Prostate gland (tissue), 2 donors: ENCODE measurements at regions not wholly inside any gene's neighbourhood (a gene's known extent, or its start where the extent isn't known, plus 50 kb on each side); places are given as distances from the start of the nearest gene placed in this dataset.

ENCODE experiments used
- DNase-seq: peaks from one replicate; pipeline ENCODE4 v3.0.0-alpha.2; 2019; ENCODE audit warnings: low spot score
- H3K27ac ChIP-seq, 2 donors: fragments of 200-600 bp; sonication (generic); 2 replicates each; pipeline ENCODE4 v1.5.1; 2017 to 2019
- H3K27me3 ChIP-seq: fragments of 200-600 bp; sonication (generic); replicated peaks from 2 replicates; pipeline ENCODE4 v1.5.1; 2019; ENCODE audit not compliant: insufficient read depth
- H3K36me3 ChIP-seq, 2 donors: fragments of 200-600 bp; sonication (generic); 1 replicate in 1 of 2; 2 replicates in 1 of 2; pipeline versions ENCODE4 v1.5.1 to v1.8.1; 2017 to 2019
- H3K4me1 ChIP-seq: fragments of 200-600 bp; sonication (generic); replicated peaks from 2 replicates; pipeline ENCODE4 v1.5.1; 2019
- H3K4me3 ChIP-seq, 2 donors: fragments of 200-600 bp; sonication (generic); 2 replicates each; pipeline ENCODE4 v1.5.1; 2017 to 2019
- H3K9me3 ChIP-seq: fragments of 200-600 bp; sonication (generic); 2 replicates; pipeline ENCODE4 v1.5.1; 2017
- POLR2A ChIP-seq: fragments of 450-650 bp; IDR thresholded peaks from one replicate; pipeline ENCODE4 v1.6.1; 2016; ENCODE audit warnings: antibody characterized with exemption, mild to moderate bottlenecking
- POLR2AphosphoS5 ChIP-seq: sonication (generic); formaldehyde crosslinking; IDR thresholded peaks from one replicate; pipeline ENCODE4 v1.6.1; 2017; ENCODE audit warnings: antibody characterized with exemption
- WGBS: methylation state at CpG from one replicate; pipeline ENCODE4 v1.1.5; 2018; 5-methylcytosine and 5-hydroxymethylcytosine counted together
- intact Hi-C: fragments of 100-400 bp; cut with DNase I; formaldehyde crosslinking; loops from one replicate; pipeline ENCODE4 v1.14.2; 2022
- TF ChIP-seq, protein P1 (sequence below), 4 experiments: fragments of 200-600 bp in 2 of 4; fragments of 450-650 bp in 2 of 4; sonication (generic) in 2 of 4; IDR thresholded peaks; 1 replicate in 3 of 4; 2 replicates in 1 of 4; pipeline ENCODE4 v1.5.1; 2016 to 2019; ENCODE audit warnings: antibody characterized with exemption in 4 of 4, mild to moderate bottlenecking in 2 of 4, moderate library complexity in 2 of 4

DNA sequence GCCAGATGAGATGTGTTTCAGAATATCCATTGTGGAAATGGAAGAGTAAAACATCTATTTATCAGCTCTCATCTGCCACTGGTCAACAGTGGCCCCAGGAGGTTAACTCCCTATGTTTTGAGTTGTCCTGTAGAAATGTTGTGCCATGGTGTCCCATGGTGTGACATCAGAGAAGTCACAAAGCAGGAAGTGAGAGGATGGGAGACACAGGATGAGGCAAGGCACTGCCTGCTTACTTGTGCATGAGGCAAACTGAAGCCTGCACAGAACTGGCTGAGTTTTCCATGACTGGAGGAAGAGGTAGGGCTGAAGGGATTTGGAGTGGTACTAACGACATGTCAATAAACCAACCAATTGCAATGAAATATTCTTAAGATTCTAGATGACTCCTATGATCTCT is 131.5 kb upstream of the ZNF644 start:
- TF ChIP-seq, protein P1, sequence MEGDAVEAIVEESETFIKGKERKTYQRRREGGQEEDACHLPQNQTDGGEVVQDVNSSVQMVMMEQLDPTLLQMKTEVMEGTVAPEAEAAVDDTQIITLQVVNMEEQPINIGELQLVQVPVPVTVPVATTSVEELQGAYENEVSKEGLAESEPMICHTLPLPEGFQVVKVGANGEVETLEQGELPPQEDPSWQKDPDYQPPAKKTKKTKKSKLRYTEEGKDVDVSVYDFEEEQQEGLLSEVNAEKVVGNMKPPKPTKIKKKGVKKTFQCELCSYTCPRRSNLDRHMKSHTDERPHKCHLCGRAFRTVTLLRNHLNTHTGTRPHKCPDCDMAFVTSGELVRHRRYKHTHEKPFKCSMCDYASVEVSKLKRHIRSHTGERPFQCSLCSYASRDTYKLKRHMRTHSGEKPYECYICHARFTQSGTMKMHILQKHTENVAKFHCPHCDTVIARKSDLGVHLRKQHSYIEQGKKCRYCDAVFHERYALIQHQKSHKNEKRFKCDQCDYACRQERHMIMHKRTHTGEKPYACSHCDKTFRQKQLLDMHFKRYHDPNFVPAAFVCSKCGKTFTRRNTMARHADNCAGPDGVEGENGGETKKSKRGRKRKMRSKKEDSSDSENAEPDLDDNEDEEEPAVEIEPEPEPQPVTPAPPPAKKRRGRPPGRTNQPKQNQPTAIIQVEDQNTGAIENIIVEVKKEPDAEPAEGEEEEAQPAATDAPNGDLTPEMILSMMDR (IDR thresholded peaks at IDR 0.05): no peak
- Histone ChIP-seq H3K27me3 (no peaks in the 10 kb centered on the region), H3K9me3 (no peaks in the 10 kb centered on the region), H3K4me1 (no peaks in the 10 kb centered on the region), H3K36me3 (no peaks in the 10 kb centered on the region), H3K27ac (no peak overlapping the region), H3K4me3 (no peak overlapping the region)
- intact Hi-C loops: no loop called here
- no peak for DNase-seq
- 86% methylated on average over 1 of the region's 1 CpG for WGBS

DNA sequence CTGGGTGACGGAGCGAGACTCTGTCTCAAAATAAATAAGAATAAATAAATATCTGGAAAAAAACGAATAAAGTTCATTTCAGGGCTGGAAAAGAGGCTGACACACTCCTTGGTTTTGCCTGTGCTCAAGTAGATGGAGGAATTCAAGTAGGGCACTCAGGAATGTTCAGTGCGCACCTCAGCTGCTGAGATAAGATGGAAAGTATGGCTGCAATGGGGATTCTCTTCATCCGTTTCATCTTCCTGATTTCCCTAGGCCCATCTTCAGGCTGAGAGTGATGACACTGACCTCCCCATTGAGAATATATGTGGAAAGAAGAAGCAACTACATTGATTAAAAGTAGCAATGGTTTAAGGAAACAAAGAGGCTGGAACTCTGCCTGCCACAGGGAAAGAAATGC is 130.5 kb upstream of the ZNF644 start:
- WGBS: 81% methylated on average over 5 of the region's 5 CpGs
- Histone ChIP-seq H3K9me3 (no peaks in the 10 kb centered on the region), H3K27ac (no peak overlapping the region), H3K27me3 (no peaks in the 10 kb centered on the region), H3K36me3 (no peaks in the 10 kb centered on the region), H3K4me1 (no peaks in the 10 kb centered on the region), H3K4me3 (no peak overlapping the region)
- TF ChIP-seq POLR2AphosphoS5 (no peak), POLR2A (no peak)
- TF ChIP-seq, protein P1 (IDR thresholded peaks at IDR 0.05): no peak
- no peak for DNase-seq
- intact Hi-C loops: no loop called here

DNA sequence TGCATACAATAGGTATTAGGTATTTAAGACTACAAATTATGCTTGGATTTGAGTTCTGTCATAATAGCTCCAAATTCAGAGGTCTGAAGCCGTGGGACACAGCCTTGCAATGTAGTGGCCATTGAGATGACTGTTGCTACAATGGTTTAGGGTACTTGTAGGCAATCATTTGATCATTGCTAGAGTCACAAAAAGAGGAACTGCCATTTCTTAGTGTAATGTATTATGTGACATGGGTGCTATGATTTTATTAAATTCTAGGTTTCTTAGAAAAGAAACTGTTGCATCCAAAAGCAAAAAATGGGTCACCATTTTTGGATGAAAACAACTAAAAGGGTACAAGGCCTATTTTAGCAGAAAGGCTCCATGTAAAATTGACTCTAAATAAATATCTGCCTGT is 129.9 kb upstream of the ZNF644 start:
- no peak overlapping the region for H3K27ac ChIP-seq
- intact Hi-C loops: no loop called here
- no peak overlapping the region for H3K4me3 ChIP-seq
- no peak for DNase-seq
- 92% methylated on average over 1 of the region's 1 CpG for WGBS
- H3K27me3 ChIP-seq: no peaks in the 10 kb centered on the region
- TF ChIP-seq, protein P1 (IDR thresholded peaks at IDR 0.05): no peak
- TF ChIP-seq POLR2AphosphoS5 (no peak), POLR2A (no peak)
- no peaks in the 10 kb centered on the region for H3K4me1 ChIP-seq
- H3K36me3 ChIP-seq: no peaks in the 10 kb centered on the region
- no peaks in the 10 kb centered on the region for H3K9me3 ChIP-seq

DNA sequence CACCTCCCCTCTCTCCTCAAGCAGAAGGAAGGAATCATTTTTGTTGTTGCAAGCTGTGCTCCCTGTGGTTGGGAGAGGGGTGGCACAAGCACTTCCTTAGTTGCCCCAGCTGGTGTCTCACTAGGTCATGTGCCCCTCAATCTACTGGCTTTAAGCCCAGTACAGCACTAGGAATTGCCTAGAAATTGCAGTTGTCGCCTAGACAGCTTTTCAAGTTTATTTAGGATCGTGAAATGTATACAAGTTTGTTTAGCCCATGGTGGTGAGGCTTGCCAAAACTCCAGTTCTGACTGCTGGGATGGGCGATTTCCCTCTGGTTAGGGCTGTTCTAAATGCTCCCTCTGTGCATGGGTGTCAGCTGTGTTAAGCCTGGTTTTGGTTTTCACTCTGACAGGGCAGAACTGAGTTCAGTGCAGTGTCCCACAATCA is 126.8 kb upstream of the ZNF644 start:
- DNase-seq: no peak
- Histone ChIP-seq H3K9me3 (no peaks in the 10 kb centered on the region), H3K27ac (no peak overlapping the region), H3K36me3 (no peaks in the 10 kb centered on the region), H3K4me3 (no peak overlapping the region), H3K27me3 (no peaks in the 10 kb centered on the region), H3K4me1 (no peaks in the 10 kb centered on the region)
- TF ChIP-seq POLR2AphosphoS5 (no peak), POLR2A (no peak)
- TF ChIP-seq, protein P1 (IDR thresholded peaks at IDR 0.05): no peak
- WGBS: 18% methylated on average over 3 of the region's 3 CpGs
- intact Hi-C loops: no loop called here

DNA sequence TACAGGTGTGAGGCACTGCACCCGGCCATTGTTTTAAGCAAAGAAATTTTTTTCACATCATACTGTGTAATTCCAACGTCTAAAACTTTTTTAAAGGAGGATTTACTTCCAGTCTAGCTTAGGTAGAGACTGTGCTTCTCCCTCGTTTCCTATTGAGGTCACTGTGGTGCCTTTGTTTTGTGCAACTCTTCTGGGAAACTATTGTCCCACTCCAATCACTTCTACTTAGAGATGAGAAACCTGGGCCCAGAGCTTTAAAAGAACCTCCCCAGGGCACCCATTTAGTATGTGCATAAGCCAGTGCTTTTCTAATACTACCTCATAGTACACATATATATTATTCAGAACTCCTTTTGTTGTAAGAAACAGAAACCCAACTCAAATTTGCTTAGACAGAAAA is 120.0 kb upstream of the ZNF644 start:
- Histone ChIP-seq H3K4me3 (no peak overlapping the region), H3K27me3 (peaks cover 2% of the 10 kb centered on the region), H3K4me1 (no peaks in the 10 kb centered on the region), H3K9me3 (no peaks in the 10 kb centered on the region), H3K27ac (no peak overlapping the region), H3K36me3 (no peaks in the 10 kb centered on the region)
- 66% methylated on average over 3 of the region's 3 CpGs for WGBS
- TF ChIP-seq, protein P1 (IDR thresholded peaks at IDR 0.05): no peak
- TF ChIP-seq POLR2AphosphoS5 (no peak), POLR2A (no peak)
- intact Hi-C loops: no loop called here
- no peak for DNase-seq
